ENCODE measurements at regions not wholly inside any gene's neighbourhood (a gene's known extent, or its start where the extent isn't known, plus 50 kb on each side); places are given as distances from the start of the nearest gene placed in this dataset.

GRCh38 chr10:8278099-8278498 is 223.6 kb downstream of the GATA3 start:
- H4K20me1 ChIP-seq (ENCODE audit: insufficient read depth, low read length) = no peaks in the 10 kb centered on the region
- H3K4me3 ChIP-seq (ENCODE audit: low read depth, low read length, poor library complexity, severe bottlenecking) = no peak overlapping the region
- H3K9ac ChIP-seq (ENCODE audit: low read length) = no peak overlapping the region
- H3F3A ChIP-seq (ENCODE audit: insufficient read depth, low read length) = no peaks in the 10 kb centered on the region
- no peak overlapping the region for H3K4me2 ChIP-seq (ENCODE audit: low read length)
- H3K9me2 ChIP-seq (ENCODE audit: low read depth, low read length) = no peaks in the 10 kb centered on the region
- H3K27ac ChIP-seq (ENCODE audit: low read depth, low read length, poor library complexity, severe bottlenecking) = no peak overlapping the region
- H3K79me2 ChIP-seq (ENCODE audit: insufficient read depth, low read length) = no peaks in the 10 kb centered on the region
- H3K36me3 ChIP-seq (ENCODE audit: insufficient read depth, low read length) = no peaks in the 10 kb centered on the region
- no peaks in the 10 kb centered on the region for H3K4me1 ChIP-seq (ENCODE audit: insufficient read depth, low read length, severe bottlenecking)
- H2AFZ ChIP-seq (ENCODE audit: low read length) = no peak overlapping the region
- no peaks in the 10 kb centered on the region for H3K27me3 ChIP-seq (ENCODE audit: insufficient read depth, low read length)
- TF ChIP-seq EZH2 (IDR thresholded peaks at IDR 0.05; ENCODE audit: borderline replicate concordance, low read length) = no peak
- TF ChIP-seq, protein P1, sequence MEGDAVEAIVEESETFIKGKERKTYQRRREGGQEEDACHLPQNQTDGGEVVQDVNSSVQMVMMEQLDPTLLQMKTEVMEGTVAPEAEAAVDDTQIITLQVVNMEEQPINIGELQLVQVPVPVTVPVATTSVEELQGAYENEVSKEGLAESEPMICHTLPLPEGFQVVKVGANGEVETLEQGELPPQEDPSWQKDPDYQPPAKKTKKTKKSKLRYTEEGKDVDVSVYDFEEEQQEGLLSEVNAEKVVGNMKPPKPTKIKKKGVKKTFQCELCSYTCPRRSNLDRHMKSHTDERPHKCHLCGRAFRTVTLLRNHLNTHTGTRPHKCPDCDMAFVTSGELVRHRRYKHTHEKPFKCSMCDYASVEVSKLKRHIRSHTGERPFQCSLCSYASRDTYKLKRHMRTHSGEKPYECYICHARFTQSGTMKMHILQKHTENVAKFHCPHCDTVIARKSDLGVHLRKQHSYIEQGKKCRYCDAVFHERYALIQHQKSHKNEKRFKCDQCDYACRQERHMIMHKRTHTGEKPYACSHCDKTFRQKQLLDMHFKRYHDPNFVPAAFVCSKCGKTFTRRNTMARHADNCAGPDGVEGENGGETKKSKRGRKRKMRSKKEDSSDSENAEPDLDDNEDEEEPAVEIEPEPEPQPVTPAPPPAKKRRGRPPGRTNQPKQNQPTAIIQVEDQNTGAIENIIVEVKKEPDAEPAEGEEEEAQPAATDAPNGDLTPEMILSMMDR (IDR thresholded peaks at IDR 0.05; ENCODE audit: low read length) = no peak
- no peaks in the 10 kb centered on the region for H3K9me3 ChIP-seq (ENCODE audit: low read length)

GRCh38 chr10:8279598-8279997 is 225.1 kb downstream of the GATA3 start:
- Histone ChIP-seq H3K4me1 (ENCODE audit: insufficient read depth, low read length, severe bottlenecking) (no peaks in the 10 kb centered on the region), H2AFZ (ENCODE audit: low read length) (no peak overlapping the region), H3K4me2 (ENCODE audit: low read length) (no peak overlapping the region), H3K27ac (ENCODE audit: low read depth, low read length, poor library complexity, severe bottlenecking) (no peak overlapping the region), H3K27me3 (ENCODE audit: insufficient read depth, low read length) (no peaks in the 10 kb centered on the region), H3K9me2 (ENCODE audit: low read depth, low read length) (no peaks in the 10 kb centered on the region), H3F3A (ENCODE audit: insufficient read depth, low read length) (no peaks in the 10 kb centered on the region), H3K9ac (ENCODE audit: low read length) (no peak overlapping the region), H3K4me3 (ENCODE audit: low read depth, low read length, poor library complexity, severe bottlenecking) (no peak overlapping the region), H4K20me1 (ENCODE audit: insufficient read depth, low read length) (no peaks in the 10 kb centered on the region), H3K79me2 (ENCODE audit: insufficient read depth, low read length) (no peaks in the 10 kb centered on the region), H3K9me3 (ENCODE audit: low read length) (no peaks in the 10 kb centered on the region), H3K36me3 (ENCODE audit: insufficient read depth, low read length) (no peaks in the 10 kb centered on the region)
- no peak for TF ChIP-seq EZH2 (IDR thresholded peaks at IDR 0.05; ENCODE audit: borderline replicate concordance, low read length)
- TF ChIP-seq, protein P1 (IDR thresholded peaks at IDR 0.05; ENCODE audit: low read length) = no peak

DNA sequence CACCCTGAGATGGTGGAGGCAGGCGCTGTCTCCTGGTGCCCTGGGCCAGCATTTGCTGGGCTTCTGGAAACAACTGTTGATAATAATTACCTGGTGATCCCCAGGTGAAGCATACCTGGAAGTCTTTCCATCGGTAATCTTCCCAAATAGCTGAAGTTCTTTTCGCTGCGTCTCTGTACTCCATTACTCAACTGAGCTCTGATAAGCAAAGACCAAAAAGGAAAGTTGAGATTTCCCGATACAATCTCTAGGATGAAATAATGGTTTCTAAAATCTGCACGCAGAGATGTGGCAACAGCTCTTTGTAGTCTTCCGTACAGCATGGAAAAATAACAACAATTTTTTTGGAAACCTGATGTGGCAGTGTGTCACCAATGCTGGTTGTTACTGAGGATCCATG is 226.5 kb downstream of the GATA3 start:
- Histone ChIP-seq H2AFZ (ENCODE audit: low read length) (no peak overlapping the region), H3K79me2 (ENCODE audit: insufficient read depth, low read length) (no peaks in the 10 kb centered on the region), H4K20me1 (ENCODE audit: insufficient read depth, low read length) (no peaks in the 10 kb centered on the region), H3F3A (ENCODE audit: insufficient read depth, low read length) (no peaks in the 10 kb centered on the region), H3K27me3 (ENCODE audit: insufficient read depth, low read length) (no peaks in the 10 kb centered on the region), H3K27ac (ENCODE audit: low read depth, low read length, poor library complexity, severe bottlenecking) (no peak overlapping the region), H3K9me3 (ENCODE audit: low read length) (no peaks in the 10 kb centered on the region), H3K36me3 (ENCODE audit: insufficient read depth, low read length) (no peaks in the 10 kb centered on the region), H3K9me2 (ENCODE audit: low read depth, low read length) (no peaks in the 10 kb centered on the region), H3K9ac (ENCODE audit: low read length) (no peak overlapping the region), H3K4me3 (ENCODE audit: low read depth, low read length, poor library complexity, severe bottlenecking) (no peak overlapping the region), H3K4me1 (ENCODE audit: insufficient read depth, low read length, severe bottlenecking) (no peaks in the 10 kb centered on the region), H3K4me2 (ENCODE audit: low read length) (no peak overlapping the region)
- TF ChIP-seq, protein P1 (IDR thresholded peaks at IDR 0.05; ENCODE audit: low read length) = no peak
- no peak for TF ChIP-seq EZH2 (IDR thresholded peaks at IDR 0.05; ENCODE audit: borderline replicate concordance, low read length)
